Ishikawa (cell line): ENCODE measurements at regions not wholly inside any gene's neighbourhood (a gene's known extent, or its start where the extent isn't known, plus 50 kb on each side); places are given as distances from the start of the nearest gene placed in this dataset.

ENCODE experiments used
- CEBPB ChIP-seq: IDR thresholded peaks from 2 replicates; pipeline ENCODE4 v1.6.1; 2012
- CREB1 ChIP-seq: IDR thresholded peaks from 2 replicates; pipeline ENCODE4 v1.6.1; 2012; ENCODE audit warnings: low read depth
- EGR1 ChIP-seq: IDR thresholded peaks from 2 replicates; pipeline ENCODE4 v1.6.1; 2012
- EP300 ChIP-seq: IDR thresholded peaks from 2 replicates; pipeline ENCODE4 v1.6.1; 2012; ENCODE audit warnings: borderline replicate concordance
- FOXM1 ChIP-seq: IDR thresholded peaks from 2 replicates; pipeline ENCODE4 v1.6.1; 2012; ENCODE audit warnings: low read depth, borderline replicate concordance
- NFIC ChIP-seq: IDR thresholded peaks from 2 replicates; pipeline ENCODE4 v1.6.1; 2012
- RAD21 ChIP-seq: IDR thresholded peaks from 2 replicates; pipeline ENCODE4 v1.6.1; 2012; ENCODE audit warnings: low read depth
- TAF1 ChIP-seq: IDR thresholded peaks from 2 replicates; pipeline ENCODE4 v1.6.1; 2012; ENCODE audit warnings: low read depth, mild to moderate bottlenecking
- TCF12 ChIP-seq: IDR thresholded peaks from 2 replicates; pipeline ENCODE4 v1.6.1; 2012; ENCODE audit warnings: low read depth
- TEAD4 ChIP-seq: IDR thresholded peaks from 2 replicates; pipeline ENCODE4 v1.6.1; 2012
- YY1 ChIP-seq: IDR thresholded peaks from 2 replicates; pipeline ENCODE4 v1.6.1; 2012; ENCODE audit warnings: low read depth
- ZBTB7A ChIP-seq: IDR thresholded peaks from 2 replicates; pipeline ENCODE4 v1.6.1; 2012; ENCODE audit warnings: low read depth
- TF ChIP-seq, protein P1 (sequence below): IDR thresholded peaks from 2 replicates; pipeline ENCODE4 v1.6.1; 2012
- TF ChIP-seq, protein P2 (sequence below): IDR thresholded peaks from 2 replicates; pipeline ENCODE4 v1.6.1; 2012; ENCODE audit warnings: low read depth, mild to moderate bottlenecking
- TF ChIP-seq, protein P3 (sequence below): IDR thresholded peaks from 2 replicates; pipeline ENCODE4 v1.6.1; 2012

DNA sequence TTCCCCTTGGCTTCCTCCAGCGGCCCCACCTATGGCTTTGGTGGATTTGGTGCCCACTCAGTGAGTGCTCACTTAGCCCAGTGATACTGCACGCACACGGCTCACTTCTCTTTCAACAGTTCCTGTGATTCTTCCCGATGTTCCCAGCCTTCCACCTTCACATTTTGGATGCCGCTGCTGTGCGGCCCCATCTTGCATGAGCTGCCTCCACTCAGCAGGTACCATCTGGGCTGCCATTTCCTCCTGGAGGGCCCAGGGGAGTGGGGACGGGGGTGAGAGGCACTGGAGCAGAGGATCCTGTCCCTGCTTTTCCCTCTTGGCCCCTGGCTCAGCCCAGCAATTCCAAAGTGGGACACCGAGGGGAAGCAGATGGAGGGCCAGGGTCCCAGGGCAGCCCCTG is 323.3 kb upstream of the ZNF32 start:
- TF ChIP-seq TAF1 (no peak), NFIC (no peak), TEAD4 (no peak), FOXM1 (no peak), CEBPB (no peak), EGR1 (no peak), ZBTB7A (no peak), YY1 (no peak), RAD21 (no peak), EP300 (no peak), TCF12 (no peak)
- TF ChIP-seq, protein P1, sequence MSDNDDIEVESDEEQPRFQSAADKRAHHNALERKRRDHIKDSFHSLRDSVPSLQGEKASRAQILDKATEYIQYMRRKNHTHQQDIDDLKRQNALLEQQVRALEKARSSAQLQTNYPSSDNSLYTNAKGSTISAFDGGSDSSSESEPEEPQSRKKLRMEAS: no peak
- TF ChIP-seq, protein P2, sequence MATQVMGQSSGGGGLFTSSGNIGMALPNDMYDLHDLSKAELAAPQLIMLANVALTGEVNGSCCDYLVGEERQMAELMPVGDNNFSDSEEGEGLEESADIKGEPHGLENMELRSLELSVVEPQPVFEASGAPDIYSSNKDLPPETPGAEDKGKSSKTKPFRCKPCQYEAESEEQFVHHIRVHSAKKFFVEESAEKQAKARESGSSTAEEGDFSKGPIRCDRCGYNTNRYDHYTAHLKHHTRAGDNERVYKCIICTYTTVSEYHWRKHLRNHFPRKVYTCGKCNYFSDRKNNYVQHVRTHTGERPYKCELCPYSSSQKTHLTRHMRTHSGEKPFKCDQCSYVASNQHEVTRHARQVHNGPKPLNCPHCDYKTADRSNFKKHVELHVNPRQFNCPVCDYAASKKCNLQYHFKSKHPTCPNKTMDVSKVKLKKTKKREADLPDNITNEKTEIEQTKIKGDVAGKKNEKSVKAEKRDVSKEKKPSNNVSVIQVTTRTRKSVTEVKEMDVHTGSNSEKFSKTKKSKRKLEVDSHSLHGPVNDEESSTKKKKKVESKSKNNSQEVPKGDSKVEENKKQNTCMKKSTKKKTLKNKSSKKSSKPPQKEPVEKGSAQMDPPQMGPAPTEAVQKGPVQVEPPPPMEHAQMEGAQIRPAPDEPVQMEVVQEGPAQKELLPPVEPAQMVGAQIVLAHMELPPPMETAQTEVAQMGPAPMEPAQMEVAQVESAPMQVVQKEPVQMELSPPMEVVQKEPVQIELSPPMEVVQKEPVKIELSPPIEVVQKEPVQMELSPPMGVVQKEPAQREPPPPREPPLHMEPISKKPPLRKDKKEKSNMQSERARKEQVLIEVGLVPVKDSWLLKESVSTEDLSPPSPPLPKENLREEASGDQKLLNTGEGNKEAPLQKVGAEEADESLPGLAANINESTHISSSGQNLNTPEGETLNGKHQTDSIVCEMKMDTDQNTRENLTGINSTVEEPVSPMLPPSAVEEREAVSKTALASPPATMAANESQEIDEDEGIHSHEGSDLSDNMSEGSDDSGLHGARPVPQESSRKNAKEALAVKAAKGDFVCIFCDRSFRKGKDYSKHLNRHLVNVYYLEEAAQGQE: no peak
- TF ChIP-seq, protein P3, sequence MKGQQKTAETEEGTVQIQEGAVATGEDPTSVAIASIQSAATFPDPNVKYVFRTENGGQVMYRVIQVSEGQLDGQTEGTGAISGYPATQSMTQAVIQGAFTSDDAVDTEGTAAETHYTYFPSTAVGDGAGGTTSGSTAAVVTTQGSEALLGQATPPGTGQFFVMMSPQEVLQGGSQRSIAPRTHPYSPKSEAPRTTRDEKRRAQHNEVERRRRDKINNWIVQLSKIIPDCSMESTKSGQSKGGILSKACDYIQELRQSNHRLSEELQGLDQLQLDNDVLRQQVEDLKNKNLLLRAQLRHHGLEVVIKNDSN: no peak

DNA sequence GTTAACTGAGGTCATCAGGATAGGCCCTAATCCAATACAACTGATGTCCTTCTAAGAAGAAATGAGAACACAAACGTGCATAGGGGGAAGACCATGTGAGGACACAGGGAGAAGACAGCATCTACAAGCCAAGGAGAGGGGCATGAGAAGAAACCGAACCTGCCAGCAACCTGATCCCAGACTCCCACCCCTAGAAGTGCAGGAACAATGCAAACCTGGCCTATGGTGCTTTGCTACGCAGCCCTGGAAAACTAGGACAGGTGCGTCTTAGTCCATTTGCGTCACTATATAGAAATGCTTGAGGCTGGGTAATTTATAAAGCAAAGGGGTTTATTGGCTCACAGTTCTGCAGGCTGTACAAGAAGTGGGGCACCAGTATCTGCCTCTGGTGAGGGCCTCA is 322.6 kb upstream of the ZNF32 start:
- no peak for TF ChIP-seq EGR1
- TF ChIP-seq TCF12: no peak
- TF ChIP-seq, protein P2: no peak
- TF ChIP-seq CREB1: no peak
- TF ChIP-seq, protein P1: no peak
- no peak for TF ChIP-seq RAD21
- TF ChIP-seq TAF1: no peak
- TF ChIP-seq TEAD4: no peak
- TF ChIP-seq NFIC: no peak
- TF ChIP-seq EP300: no peak

DNA sequence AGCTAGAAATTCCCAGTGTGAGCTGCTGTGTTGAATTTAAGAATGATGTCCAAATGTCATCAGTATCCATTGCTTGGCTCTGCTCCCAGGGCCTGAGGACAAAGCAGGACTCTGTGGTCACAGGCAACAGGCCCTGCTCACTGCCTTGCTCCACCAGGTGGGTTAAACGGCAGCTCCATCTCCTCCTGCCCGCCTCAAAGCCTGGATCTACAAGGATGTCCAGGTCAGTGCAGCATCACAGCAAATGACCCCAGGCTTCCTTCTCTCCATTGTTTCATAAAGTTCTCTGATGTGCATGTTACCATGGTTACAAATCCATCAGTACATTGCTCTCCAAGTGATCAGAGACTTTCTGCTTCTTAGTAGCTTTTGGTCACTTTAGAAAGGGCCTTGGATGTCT is 322.0 kb upstream of the ZNF32 start:
- TF ChIP-seq TCF12: no peak
- no peak for TF ChIP-seq NFIC
- no peak for TF ChIP-seq RAD21
- TF ChIP-seq YY1: no peak
- TF ChIP-seq TEAD4: no peak
- TF ChIP-seq, protein P3: no peak
- TF ChIP-seq, protein P1: no peak
- TF ChIP-seq FOXM1: no peak
- no peak for TF ChIP-seq ZBTB7A
- TF ChIP-seq TAF1: no peak
- TF ChIP-seq, protein P2: no peak
- no peak for TF ChIP-seq EGR1
- no peak for TF ChIP-seq EP300
- no peak for TF ChIP-seq CREB1
- TF ChIP-seq CEBPB: no peak

DNA sequence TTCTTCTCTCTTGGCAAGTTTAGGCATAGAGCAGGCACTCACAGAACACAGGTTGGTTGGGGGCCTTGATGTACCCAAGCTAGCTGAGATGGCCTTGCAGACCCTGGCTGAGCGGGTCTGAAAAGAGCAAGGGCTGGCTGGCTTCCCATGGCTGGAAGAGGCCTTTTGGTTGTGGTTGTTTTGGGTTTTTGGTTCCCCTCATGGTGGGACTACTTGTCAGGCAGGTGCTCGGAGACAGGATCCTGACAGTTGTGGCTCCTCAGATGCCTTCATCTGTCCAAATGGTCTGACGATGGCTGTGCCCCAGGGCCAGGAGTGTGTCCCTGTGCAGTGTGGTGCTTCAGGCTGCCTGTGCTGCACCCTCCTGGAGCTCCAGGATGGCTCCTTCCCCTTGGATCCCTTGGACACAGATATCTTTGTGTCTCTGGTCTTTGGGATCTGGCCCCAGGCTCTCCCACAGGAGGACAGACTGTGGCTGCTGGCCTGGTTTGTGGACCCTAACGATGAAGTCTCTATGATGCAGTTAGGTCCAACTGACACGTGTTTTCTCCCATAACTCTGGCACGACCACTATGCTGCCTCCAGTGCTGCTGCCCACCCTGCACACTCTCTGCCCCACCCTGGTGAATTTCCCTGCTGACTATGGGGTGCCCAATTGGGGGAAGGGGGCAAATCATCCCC is 321.5 kb upstream of the ZNF32 start:
- TF ChIP-seq FOXM1: no peak
- TF ChIP-seq TCF12: no peak
- TF ChIP-seq TEAD4: no peak
- TF ChIP-seq, protein P2: no peak
- TF ChIP-seq RAD21: no peak
- TF ChIP-seq, protein P3: no peak
- no peak for TF ChIP-seq CREB1
- TF ChIP-seq ZBTB7A: no peak
- TF ChIP-seq NFIC: no peak
- no peak for TF ChIP-seq EGR1
- TF ChIP-seq TAF1: no peak
- TF ChIP-seq CEBPB: no peak
- TF ChIP-seq YY1: no peak
- no peak for TF ChIP-seq EP300
- TF ChIP-seq, protein P1: no peak
